DMS114 treated with DMSO at 0.1 percent for 48 hours (cell line): ENCODE measurements at regions not wholly inside any gene's neighbourhood (a gene's known extent, or its start where the extent isn't known, plus 50 kb on each side); places are given as distances from the start of the nearest gene placed in this dataset.
"Not testable (repeated sequence)": the region's sequence is repeated elsewhere in the genome, so short reads cannot be mapped to it uniquely, and the experiment has no call there.

ENCODE experiments used
- DNase-seq: peaks from one replicate; lab custom pipeline; 2025; ENCODE audit not compliant: unreplicated experiment; lab: John Stamatoyannopoulos, UW

GRCh38 chr1:168490306-168490705 lies 53.5 kb downstream of the XCL2 start:
- no peak for DNase-seq

- DNase-seq, result no peak
Observed at GRCh38 chr1:168488138-168488537, 55.7 kb downstream of the XCL2 start.

DNA sequence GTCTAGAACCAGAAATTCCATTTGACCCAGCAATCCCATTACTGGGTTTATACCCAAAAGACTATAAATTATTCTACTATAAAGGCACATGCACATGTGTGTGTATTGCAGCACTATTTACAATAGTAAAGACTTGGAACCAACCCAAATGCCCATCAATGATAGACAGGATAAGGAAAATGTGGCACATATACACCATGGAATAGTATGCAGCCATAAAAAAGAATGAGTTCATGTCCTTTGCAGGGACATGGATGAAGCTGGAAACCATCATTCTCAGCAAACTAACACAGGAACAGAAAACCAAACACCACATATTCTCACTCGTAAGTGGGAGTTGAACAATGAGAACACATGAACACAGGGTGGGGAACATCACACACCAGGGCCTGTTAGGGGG lies 57.0 kb downstream of the XCL2 start:
- DNase-seq, result not testable (repeated sequence)

- DNase-seq, result no peak
Observed at GRCh38 chr1:168485048-168485447, 58.7 kb downstream of the XCL2 start.

DNA sequence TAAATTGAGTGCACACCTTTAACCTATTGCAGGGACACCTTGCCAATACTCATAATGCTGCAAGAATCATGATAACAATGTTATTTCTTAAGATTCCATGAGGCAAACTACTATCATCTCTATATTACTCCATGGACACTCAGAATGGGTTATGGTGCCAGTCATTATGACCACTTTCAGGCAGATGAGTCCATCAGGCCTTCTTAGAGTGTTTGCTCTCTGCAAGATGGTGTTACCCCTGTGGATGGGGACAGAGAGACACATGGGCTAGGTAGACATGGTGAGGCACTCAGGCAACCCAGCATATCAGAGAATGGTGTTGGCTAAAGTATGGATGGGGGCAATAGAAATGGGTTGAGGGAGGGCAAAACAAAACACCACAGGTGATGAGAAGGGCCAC lies 59.7 kb downstream of the XCL2 start:
- DNase-seq, result no peak

DNA sequence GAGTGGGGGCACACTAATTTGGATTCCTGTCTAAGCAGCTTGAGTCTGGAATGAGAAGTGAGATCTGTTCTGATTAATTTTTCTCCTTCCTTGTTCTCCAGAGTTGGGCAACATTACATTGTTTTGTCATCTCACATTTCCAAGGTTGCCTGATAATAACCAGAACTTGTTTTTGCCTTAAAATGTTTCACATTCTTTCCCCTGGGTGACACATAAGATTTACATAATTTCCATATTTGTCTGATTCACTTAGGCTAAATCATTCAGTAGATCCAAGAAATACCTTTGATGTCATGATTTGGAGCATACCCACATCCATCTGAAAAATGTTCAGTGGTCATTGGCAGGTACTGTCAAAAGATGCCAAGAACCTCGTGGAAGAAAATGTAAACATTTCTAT lies 60.3 kb downstream of the XCL2 start:
- no peak for DNase-seq

- no peak for DNase-seq
Observed at GRCh38 chr1:168482106-168482505, 61.7 kb downstream of the XCL2 start.

- DNase-seq, result no peak
Observed at GRCh38 chr1:168481586-168481985, 62.2 kb downstream of the XCL2 start.

DNA sequence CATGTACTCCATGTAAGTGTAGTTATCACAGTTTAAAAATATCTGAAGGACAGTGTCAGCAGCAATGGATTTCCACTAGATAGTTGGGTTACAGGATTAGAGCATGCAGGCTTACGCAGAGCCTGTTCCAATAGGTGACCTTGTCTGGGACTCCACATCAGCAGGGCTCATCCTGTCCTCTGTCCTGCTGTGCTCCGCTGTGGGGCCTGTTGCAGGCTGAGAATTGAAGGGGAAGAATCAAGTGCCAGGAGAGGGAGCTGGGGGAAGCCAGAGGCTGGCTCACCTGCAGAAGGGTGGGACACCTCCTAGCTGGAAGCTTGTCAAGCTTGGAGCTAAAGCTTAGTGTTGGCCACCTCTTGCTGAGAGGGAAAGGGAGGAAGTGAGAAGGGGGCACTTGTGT lies 62.8 kb downstream of the XCL2 start:
- no peak for DNase-seq

- DNase-seq, result no peak
Observed at GRCh38 chr1:168477792-168478191, 66.0 kb downstream of the XCL2 start.

DNA sequence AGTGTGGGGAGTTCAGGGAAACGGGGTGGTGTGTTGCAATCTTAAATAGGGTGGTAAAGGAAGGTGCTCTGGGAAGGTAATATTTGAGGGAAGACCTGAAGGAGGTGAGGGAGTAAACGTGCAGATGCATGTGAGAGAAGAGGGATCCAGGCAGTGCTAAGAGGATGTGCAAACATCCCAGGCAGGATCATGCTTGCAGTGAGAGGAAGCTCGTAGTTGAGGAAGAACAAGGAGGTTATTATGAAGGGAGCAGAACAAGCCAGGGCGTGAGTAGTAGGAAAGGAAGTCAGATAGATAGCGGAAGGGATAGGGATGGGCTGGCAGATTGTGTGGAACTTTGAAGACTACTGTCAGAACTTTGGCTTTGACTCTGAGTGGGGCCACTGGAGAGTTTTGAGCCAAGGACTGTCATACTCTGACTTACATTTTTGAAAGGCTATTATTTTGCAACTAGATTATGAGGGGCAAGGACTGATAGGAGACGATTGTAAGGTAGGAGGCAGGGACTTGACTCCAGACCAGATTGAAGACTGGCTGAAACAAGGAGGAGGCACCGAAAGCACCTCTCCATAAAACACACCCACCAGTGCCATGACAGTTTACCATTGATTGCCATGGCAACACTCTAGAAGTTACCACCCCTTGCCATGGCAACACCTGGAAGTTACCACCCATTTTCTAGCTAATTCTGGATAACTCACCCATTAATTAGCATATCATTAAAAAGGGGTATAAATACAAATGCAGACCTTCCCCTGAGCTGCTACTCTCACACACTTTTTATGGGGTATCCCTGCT lies 67.0 kb downstream of the XCL2 start:
- DNase-seq, result no peak

DNA sequence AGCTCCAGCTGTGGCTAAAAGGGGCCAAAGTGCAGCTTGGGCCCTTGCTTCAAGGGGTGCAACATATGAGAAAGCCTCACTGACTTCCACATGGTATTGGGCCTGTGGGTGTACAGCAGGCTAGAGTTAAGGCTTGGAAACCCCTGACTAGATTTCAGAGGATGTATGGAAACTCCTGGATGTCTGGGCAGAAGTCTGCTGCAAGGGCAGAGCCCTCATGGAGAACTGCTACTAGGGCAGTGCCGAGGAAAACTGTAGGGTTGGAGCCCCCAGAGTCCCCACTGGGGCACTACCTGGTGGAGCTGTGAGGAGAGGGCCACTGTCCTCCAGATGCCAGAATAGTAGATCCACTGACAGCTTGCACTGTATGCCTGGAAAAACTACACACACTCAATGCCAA lies 69.5 kb downstream of the XCL2 start:
- DNase-seq, result no peak

DNA sequence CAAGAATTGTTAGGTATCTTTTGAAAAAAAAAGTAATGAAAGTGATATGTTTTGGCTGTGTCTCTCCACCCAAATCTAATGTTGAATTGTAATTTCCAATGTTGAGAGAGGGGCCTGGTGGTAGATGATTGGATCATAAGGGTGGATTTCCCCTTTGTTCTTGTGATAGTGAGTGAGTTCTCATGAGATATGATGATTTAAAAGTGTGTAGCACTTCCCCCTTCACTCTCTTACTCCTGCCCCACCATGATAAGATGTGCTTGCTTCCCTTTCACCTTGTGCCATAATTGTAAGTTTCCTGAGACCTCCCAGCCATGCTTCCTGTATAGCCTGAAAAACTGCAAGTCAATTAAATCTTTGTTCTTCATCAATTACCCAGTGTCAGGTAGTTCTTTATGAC lies 70.7 kb downstream of the XCL2 start:
- no peak for DNase-seq

DNA sequence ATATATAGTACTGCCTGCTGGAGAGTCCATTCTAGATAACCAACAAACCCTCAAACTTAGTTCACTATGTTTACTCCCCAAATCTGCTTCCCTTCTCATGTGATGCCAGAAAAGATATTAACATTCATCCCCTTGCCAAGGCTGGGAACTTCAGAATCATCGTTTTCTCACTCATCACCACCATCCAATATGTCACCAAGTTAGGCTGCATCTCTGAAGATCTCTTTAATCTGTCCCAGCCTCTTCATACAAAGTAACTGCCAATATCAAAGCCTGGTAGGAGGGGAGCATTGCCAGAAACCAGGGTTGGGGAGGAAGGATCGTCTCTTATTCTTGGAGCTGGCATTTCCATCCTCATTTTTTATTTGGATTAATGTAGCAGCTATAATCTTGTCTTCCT lies 71.6 kb downstream of the XCL2 start:
- DNase-seq, result no peak

DNA sequence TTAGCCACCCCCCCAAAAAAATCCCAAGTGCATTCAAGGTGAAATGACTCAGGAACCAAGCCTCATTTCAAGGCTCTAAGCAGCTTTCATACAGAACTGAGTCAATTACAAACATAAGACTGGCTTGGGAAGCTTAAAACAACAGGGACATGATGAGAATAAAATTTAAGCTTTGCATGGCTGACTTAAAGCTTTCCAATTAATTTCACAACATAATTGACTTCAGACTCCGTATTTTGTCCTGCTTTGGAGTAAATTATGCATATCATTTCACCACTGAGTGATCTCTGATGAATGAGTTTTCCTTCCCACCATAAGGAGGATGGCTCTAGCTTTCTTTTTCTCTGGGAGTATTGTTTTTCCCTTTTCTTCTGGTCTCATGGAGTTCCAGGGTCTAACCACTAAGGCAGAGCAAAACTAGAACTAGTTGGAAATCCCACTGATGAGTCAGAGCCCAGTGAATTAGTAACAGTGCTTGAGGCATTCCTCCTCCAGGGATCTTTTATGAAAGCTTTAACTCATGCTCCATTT lies 72.8 kb downstream of the XCL2 start:
- no peak for DNase-seq

DNA sequence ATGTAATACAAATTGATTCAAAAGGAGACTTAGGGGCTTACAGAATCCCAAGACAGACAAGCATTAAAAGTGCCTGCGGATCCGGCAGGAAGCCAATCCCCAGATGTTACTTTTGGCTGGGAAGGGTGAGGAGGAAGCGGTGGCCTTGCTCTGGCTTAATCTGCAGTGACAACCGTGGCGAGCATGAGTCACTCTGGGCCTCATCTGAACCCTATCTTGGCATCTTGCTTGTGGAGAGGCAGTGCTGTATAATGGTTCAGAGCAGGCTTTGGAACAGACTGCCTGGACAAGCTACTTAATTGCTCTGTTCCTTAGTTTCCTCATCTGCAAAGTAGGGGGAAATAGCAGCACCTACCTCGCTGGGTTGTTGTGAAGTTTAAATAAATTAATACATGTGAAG lies 74.1 kb downstream of the XCL2 start:
- no peak for DNase-seq

DNA sequence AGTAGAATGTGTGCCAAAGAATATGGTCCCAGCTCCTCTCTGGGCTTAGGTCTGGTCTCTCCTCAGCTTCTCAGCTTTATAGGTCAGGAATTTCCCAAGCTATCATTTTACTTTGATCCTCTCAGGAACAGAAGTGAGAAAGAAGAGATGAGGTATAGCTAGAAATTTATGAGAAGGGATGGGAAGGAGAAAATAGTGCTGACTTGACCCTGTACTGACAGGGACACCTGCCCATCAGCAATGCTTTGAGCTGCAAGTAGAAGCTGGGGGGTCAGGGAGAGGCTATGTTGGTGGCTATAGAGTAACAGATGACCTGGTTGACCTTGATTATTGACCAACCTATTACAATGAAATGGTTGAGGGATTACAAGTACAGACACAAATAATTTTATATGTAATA lies 75.0 kb downstream of the XCL2 start:
- no peak for DNase-seq

DNA sequence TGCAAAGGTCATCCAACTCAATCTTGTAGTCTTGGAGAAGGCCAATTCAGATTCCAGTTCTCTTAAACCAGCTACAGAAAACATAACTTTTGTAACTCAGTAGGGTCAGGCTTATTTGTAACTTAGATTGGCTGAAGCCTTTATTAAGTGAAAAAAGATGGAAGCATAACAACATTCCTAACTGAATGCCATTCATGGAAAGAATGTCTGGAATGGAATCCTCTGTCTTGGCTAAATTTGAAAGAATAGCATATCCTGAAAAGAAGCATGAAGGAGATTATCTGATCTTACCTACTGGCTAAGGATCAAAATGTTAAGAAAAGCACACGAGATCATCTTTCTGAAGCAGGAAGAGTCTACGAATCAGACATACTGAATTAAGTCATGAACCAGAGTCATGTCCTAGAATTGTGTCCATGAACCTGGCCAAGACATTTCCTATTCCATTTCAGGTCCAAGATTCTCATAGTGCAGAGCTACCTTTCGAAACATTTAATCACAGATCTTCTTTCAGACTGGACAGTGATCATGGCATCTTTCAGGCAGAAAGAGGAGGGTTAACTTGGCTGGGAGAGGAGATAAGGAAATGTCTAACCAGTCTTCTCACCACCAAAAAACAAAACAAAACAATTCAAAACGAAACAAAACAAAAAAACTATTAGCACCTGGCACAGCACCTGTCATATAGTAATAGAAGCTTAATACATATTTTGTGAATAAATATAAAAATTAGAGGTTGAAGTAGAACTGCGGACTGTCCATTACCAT lies 75.6 kb downstream of the XCL2 start:
- DNase-seq, result no peak

DNA sequence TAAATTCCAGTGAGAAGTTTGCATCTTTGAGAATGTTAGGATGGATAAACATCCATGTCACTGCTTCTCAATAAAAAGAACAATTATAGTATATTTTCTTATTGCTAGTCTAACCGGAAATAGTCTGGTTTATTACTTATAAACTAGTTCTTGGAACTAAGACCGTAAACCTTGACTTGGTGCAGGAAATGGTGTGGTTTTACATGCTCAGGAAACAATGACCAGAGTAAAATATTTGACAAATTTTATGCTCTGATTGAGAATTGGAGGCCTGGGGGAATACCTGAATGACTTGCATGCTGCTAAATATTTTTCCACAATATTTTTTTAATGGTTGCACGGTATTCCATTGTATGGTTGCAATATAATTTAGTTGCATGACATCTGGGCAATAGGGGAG lies 76.3 kb downstream of the XCL2 start:
- DNase-seq, result no peak

GRCh38 chr1:168466714-168467131 lies 77.1 kb downstream of the XCL2 start:
- no peak for DNase-seq

GRCh38 chr1:168466092-168466713 lies 77.6 kb downstream of the XCL2 start:
- DNase-seq, result no peak

DNA sequence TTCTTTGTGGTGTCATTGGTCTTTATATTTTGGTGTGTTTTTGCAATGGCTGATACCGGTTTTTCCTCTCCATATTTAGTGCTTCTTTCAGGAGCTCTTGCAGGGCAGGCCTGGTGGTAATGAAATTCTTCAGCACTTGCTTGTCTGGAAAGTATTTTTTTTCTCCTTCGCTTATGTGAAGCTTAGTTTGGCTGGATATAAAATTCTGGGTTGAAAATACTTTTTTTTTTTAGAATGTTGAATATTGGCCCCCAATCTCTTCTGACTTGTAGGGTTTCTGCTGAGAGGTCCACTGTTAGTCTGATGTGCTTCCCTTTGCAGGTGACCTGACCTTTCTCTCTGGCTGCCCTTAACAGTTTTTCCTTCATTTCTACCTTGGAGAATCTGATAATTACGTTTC lies 82.7 kb downstream of the XCL2 start:
- DNase-seq, result not testable (repeated sequence)
